Right cardiac atrium (tissue), 5 donors: ENCODE measurements at regions not wholly inside any gene's neighbourhood (a gene's known extent, or its start where the extent isn't known, plus 50 kb on each side); places are given as distances from the start of the nearest gene placed in this dataset.
A peak's percentile ranks its signal among the peaks of the same experiment; 100 is the strongest.
"Not testable (repeated sequence)": the region's sequence is repeated elsewhere in the genome, so short reads cannot be mapped to it uniquely, and the experiment has no call there.

Experiments used
- ATAC-seq, 2 donors: fragments of 200-7000 bp; cut with Tn5 transposase; one replicate each; pipeline versions ENCODE4 v1.8.0 to v1.9.1; 2020; ENCODE audit warnings: moderate library complexity in 2 of 2, mild to moderate bottlenecking in 1 of 2
- DNase-seq, 3 donors: peaks; one replicate each; pipeline ENCODE4 v3.0.0-alpha.2; 2020
- H3K27ac ChIP-seq: one replicate; pipeline ENCODE4 v1.5.1; 2013; ENCODE audit warnings: mild to moderate bottlenecking, low read length, control low read depth, moderate library complexity
- H3K27me3 ChIP-seq: one replicate; pipeline ENCODE4 v1.6.1; 2013; ENCODE audit not compliant: control insufficient read depth, insufficient read depth
- H3K4me1 ChIP-seq: one replicate; pipeline ENCODE4 v1.6.1; 2013; ENCODE audit warnings: low read length; ENCODE audit not compliant: control insufficient read depth, insufficient read depth
- H3K4me3 ChIP-seq: one replicate; pipeline ENCODE4 v1.5.1; 2013; ENCODE audit warnings: low read length, control low read depth
- H3K9me3 ChIP-seq: one replicate; pipeline ENCODE4 v1.6.1; 2013; ENCODE audit warnings: low read length; ENCODE audit not compliant: control insufficient read depth
- WGBS: extraction: QIAGEN DNeasy Blood & Tissue Kit; methylation state at CpG from one replicate; pipeline ENCODE4 v1.1.7; 2013; 5-methylcytosine and 5-hydroxymethylcytosine counted together
- intact Hi-C, 4 donors: fragments of 100-400 bp; cut with DNase I; formaldehyde crosslinking; loops; one replicate each; pipeline versions ENCODE4 v1.11.0 to v1.14.0; 2022 to 2023
- donor health status: healthy with polysubstance abuse.
- donor health status: DM: no; HTN: yes; CAD: no.
- donor health status: DM: no; HTN: no; CAD: no.
- donor health status: DM: no; HTN: yes; CAD: no; lungs with severe emphysema.
- donor health status: DM: yes; HTN: yes; CAD: no.

DNA sequence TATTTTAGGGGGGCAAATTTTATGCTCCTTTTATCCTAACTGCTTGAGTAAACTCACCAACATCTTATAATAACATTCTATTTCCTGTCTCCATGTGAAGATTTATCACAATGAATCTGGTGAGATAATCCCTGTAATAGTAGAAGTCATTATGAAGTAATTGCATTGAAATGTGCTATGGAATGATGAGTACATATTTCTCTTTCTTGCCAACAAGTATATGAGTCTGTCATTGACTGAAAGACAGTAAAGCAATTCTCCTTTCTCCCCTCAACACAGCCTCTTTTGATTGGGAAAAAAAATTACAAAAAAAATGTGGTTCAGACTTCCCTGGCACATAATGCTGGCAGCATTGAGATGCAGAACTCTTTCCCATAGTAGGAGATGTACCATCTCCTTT lies 459.2 kb upstream of the RGMB start:
- Histone ChIP-seq H3K4me1 (no peaks in the 10 kb centered on the region), H3K4me3 (no peak overlapping the region), H3K9me3 (no peaks in the 10 kb centered on the region), H3K27ac (no peak overlapping the region), H3K27me3 (no peaks in the 10 kb centered on the region)
- ATAC-seq (no peak), DNase-seq (no peak)
- intact Hi-C loops: no loop called here

DNA sequence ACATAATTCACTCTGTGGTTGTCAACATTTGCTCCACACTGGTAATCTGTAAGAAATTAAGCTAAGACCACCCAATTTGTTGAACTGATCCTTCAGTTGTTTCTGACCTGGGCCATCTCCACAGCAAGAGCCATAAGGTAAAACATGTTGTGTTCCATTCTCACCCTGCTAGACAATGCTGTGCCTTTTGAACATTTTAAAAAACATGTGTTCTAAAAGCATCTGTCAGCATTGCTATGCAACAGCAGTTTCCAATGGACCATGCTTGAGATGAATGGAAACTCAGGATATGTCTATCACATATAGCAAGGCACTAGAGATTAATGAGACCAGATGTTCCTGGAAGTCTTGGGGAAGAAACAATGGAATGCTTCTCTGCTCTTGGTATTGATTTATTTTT lies 455.1 kb upstream of the RGMB start:
- H3K4me1 ChIP-seq: no peaks in the 10 kb centered on the region
- H3K27ac ChIP-seq: no peak overlapping the region
- H3K27me3 ChIP-seq: no peaks in the 10 kb centered on the region
- intact Hi-C loops: no loop called here
- DNase-seq: no peak
- no peaks in the 10 kb centered on the region for H3K9me3 ChIP-seq
- no peak for ATAC-seq
- no peak overlapping the region for H3K4me3 ChIP-seq

GRCh38 chr5:98319299-98320011 lies 454.0 kb upstream of the RGMB start:
- no peak for DNase-seq
- ATAC-seq: no peak
- intact Hi-C loops: no loop called here
- H3K4me1 ChIP-seq: no peaks in the 10 kb centered on the region
- H3K27me3 ChIP-seq: no peaks in the 10 kb centered on the region
- H3K9me3 ChIP-seq: no peaks in the 10 kb centered on the region
- no peak overlapping the region for H3K27ac ChIP-seq
- no peak overlapping the region for H3K4me3 ChIP-seq
- 81% methylated on average over 7 of the region's 7 CpGs for WGBS

DNA sequence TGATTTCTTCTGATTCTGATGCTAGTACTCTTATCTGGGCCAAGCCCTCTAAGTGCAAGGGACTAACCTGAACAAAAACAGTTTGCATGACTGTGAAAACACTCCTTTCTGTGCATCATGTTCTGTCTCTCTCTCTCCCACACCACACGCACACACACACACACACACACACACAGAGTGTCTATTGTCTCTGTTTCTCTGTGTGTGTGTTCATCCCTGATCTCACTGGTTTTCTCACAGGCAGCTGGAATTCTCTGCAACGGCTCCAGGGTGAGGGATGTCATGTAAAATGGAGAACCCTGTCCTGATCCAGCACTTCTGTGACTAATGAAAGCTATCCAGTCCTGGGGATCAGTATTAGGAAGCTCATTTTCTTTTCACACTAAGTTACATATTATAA lies 453.1 kb upstream of the RGMB start:
- intact Hi-C loops: no loop called here
- Histone ChIP-seq H3K4me1 (no peaks in the 10 kb centered on the region), H3K27me3 (no peaks in the 10 kb centered on the region), H3K4me3 (no peak overlapping the region), H3K9me3 (no peaks in the 10 kb centered on the region), H3K27ac (no peak overlapping the region)
- no peak for ATAC-seq
- DNase-seq: no peak
- 56% methylated on average over 2 of the region's 2 CpGs for WGBS

- intact Hi-C loops: no loop called here
- no peak for DNase-seq
- Histone ChIP-seq H3K4me3 (no peak overlapping the region), H3K27ac (no peak overlapping the region), H3K9me3 (no peaks in the 10 kb centered on the region), H3K4me1 (no peaks in the 10 kb centered on the region), H3K27me3 (no peaks in the 10 kb centered on the region)
- ATAC-seq: no peak
- 76% methylated on average over 3 of the region's 3 CpGs for WGBS
Measured at GRCh38 chr5:98321361-98321760, 452.1 kb upstream of the RGMB start.

DNA sequence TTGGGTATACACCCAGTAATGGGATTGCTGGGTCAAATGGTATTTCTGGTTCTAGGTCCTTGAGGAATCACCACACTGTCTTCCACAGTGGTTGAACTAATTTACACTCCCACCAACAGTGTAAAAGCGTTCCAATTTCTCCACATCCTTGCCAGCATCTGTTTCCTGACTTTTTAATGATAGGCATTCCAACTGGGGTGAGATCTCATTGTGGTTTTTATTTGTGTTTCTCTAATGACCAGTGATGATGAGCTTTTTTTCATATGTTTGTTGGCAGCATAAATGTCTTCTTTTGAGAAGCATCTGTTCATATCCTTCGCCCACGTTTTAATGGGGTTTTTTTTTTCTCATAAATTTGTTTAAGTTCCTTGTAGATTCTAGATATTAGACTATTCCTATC lies 448.3 kb upstream of the RGMB start:
- H3K4me1 ChIP-seq, H3K27me3 ChIP-seq, H3K9me3 ChIP-seq, ATAC-seq, DNase-seq, H3K27ac ChIP-seq, H3K4me3 ChIP-seq, intact Hi-C loops: not testable (repeated sequence)
- WGBS: 55% methylated on average over 3 of the region's 3 CpGs

DNA sequence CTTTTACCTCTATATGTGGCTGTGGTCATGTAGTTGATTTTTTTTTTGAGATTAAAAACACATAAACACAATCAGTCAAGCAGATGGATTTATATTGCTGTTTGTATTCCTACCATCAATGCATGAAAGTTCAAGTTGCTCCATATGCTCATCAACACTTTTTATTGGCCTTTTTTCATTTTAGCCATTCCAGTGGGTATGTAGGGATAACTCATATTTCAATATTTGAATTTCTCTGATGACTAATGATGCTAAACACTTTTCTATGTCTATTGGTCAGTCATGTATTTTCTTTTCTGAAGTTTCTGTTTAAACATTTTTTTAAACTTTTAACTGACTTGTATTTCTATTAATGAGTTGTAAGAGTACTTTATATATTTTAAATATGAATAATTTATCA lies 445.4 kb upstream of the RGMB start:
- no peaks in the 10 kb centered on the region for H3K4me1 ChIP-seq
- no peak overlapping the region for H3K4me3 ChIP-seq
- no peak overlapping the region for H3K27ac ChIP-seq
- no peaks in the 10 kb centered on the region for H3K27me3 ChIP-seq
- intact Hi-C loops: no loop called here
- H3K9me3 ChIP-seq: no peaks in the 10 kb centered on the region
- ATAC-seq (no peak), DNase-seq (no peak)

- H3K27ac ChIP-seq: no peak overlapping the region
- no peaks in the 10 kb centered on the region for H3K4me1 ChIP-seq
- WGBS: 45% methylated on average over 1 of the region's 1 CpG
- no peaks in the 10 kb centered on the region for H3K9me3 ChIP-seq
- intact Hi-C loops: no loop called here
- DNase-seq: no peak
- H3K4me3 ChIP-seq: no peak overlapping the region
- no peaks in the 10 kb centered on the region for H3K27me3 ChIP-seq
- ATAC-seq: no peak
Measured at GRCh38 chr5:98330871-98331270, 442.6 kb upstream of the RGMB start.

GRCh38 chr5:98333921-98334320 lies 439.5 kb upstream of the RGMB start:
- Histone ChIP-seq H3K9me3 (no peaks in the 10 kb centered on the region), H3K27ac (no peak overlapping the region), H3K4me1 (no peaks in the 10 kb centered on the region), H3K27me3 (no peaks in the 10 kb centered on the region), H3K4me3 (no peak overlapping the region)
- intact Hi-C loops: no loop called here
- ATAC-seq (no peak), DNase-seq (no peak)

- intact Hi-C loops: no loop called here
- Histone ChIP-seq H3K27me3 (no peaks in the 10 kb centered on the region), H3K9me3 (no peaks in the 10 kb centered on the region), H3K4me3 (no peak overlapping the region), H3K4me1 (no peaks in the 10 kb centered on the region), H3K27ac (no peak overlapping the region)
- no peak for ATAC-seq
- no peak for DNase-seq
- WGBS: 85% methylated on average over 6 of the region's 6 CpGs
Measured at GRCh38 chr5:98334946-98335345, 438.5 kb upstream of the RGMB start.

DNA sequence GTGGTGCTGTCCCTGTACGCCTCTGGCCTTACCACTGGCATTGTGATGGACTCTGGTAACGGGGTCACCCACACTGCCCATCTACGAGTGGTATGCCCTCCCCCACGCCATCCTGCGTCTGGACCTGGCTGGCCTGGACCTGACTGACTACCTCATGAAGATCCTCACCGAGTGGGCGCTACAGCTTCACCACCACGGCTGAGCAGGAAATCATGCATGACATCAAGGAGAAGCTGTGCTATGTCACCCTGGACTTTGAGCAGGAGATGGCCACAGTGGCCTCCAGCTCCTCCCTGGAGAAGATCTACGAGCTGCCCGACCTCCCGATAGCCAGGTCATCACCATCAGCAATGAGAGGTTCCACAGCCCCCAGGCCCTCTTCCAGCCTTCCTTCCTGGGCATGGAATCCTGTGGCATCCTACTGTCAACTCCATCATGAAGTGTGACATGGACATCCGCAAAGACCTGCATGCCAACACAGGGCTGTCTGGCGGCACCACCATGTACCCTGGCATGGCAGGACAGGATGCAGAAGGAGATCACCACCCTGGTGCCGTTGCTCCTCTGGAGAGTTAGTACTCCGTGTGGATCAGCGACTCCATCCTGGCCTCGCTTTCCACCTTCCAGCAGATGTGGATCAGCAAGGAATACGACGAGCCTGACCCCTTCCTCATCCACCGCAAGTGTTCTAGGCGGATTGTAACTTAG lies 434.2 kb upstream of the RGMB start:
- WGBS: 95% methylated on average over 21 of the region's 21 CpGs
- H3K27ac ChIP-seq: no peak overlapping the region
- H3K4me3 ChIP-seq: no peak overlapping the region
- ATAC-seq (no peak), DNase-seq (peak in 1 of 3 donors; percentile 37)
- no peaks in the 10 kb centered on the region for H3K27me3 ChIP-seq
- no peaks in the 10 kb centered on the region for H3K4me1 ChIP-seq
- H3K9me3 ChIP-seq: no peaks in the 10 kb centered on the region
- intact Hi-C loops: no loop called here
